Left colon (tissue), 2 donors: ENCODE measurements at regions not wholly inside any gene's neighbourhood (a gene's known extent, or its start where the extent isn't known, plus 50 kb on each side); places are given as distances from the start of the nearest gene placed in this dataset.
"Not testable (repeated sequence)": the region's sequence is repeated elsewhere in the genome, so short reads cannot be mapped to it uniquely, and the experiment has no call there.

Source experiments
- ATAC-seq: fragments of 200-7000 bp; cut with Tn5 transposase; one replicate; pipeline ENCODE4 v1.9.1; 2020; ENCODE audit warnings: mild to moderate bottlenecking, moderate library complexity
- DNase-seq, 2 donors: peaks; one replicate each; pipeline ENCODE4 v3.0.0-alpha.2; 2020
- intact Hi-C, 2 donors: fragments of 100-400 bp; cut with DNase I in 1 of 2; cut with micrococcal nuclease in 1 of 2; formaldehyde crosslinking; loops; one replicate each; pipeline versions ENCODE4 v1.11.2 to v1.14.0; 2022; cut with DNase I, micrococcal nuclease
- donor health status: DM: no; HTN: no; CAD: no.
- donor health status: DM: yes; HTN: yes; CAD: no.

- intact Hi-C loops = no loop called here
- ATAC-seq = no peak
Measured at GRCh38 chr5:12100542-12100941, 196.3 kb upstream of the CTNND2 start.

GRCh38 chr5:12099296-12099695, 195.1 kb upstream of the CTNND2 start:
- ATAC-seq (no peak), DNase-seq (no peak)
- intact Hi-C loops = no loop called here

More at GRCh38 chr5:12100542-12100941, 196.3 kb upstream of the CTNND2 start:
- no peak for DNase-seq

GRCh38 chr5:12095808-12096281, 191.6 kb upstream of the CTNND2 start:
- intact Hi-C loops = no loop called here
- ATAC-seq (no peak), DNase-seq (no peak)

- no peak for DNase-seq
- intact Hi-C loops = no loop called here
- ATAC-seq = no peak
Measured at GRCh38 chr5:12093586-12093985, 189.3 kb upstream of the CTNND2 start.

- intact Hi-C loops = no loop called here
- DNase-seq (no peak), ATAC-seq (no peak)
Measured at GRCh38 chr5:12080761-12081160, 176.5 kb upstream of the CTNND2 start.

GRCh38 chr5:12078286-12078685, 174.0 kb upstream of the CTNND2 start:
- DNase-seq, ATAC-seq, intact Hi-C loops: not testable (repeated sequence)

GRCh38 chr5:12073426-12073825, 169.2 kb upstream of the CTNND2 start:
- ATAC-seq = no peak
- DNase-seq = no peak
- intact Hi-C loops = no loop called here

- intact Hi-C loops = no loop called here
- ATAC-seq = no peak
- DNase-seq = no peak
Measured at GRCh38 chr5:12072441-12072840, 168.2 kb upstream of the CTNND2 start.

GRCh38 chr5:12071455-12071854, 167.2 kb upstream of the CTNND2 start:
- no peak for DNase-seq
- intact Hi-C loops = no loop called here
- no peak for ATAC-seq

GRCh38 chr5:12023614-12024241, 119.5 kb upstream of the CTNND2 start:
- ATAC-seq = no peak
- intact Hi-C loops = no loop called here
- no peak for DNase-seq

- no peak for ATAC-seq
- DNase-seq = no peak
- intact Hi-C loops = no loop called here
Measured at GRCh38 chr5:12022444-12022843, 118.2 kb upstream of the CTNND2 start.

- no peak for ATAC-seq
Measured at GRCh38 chr5:12019306-12019705, 115.1 kb upstream of the CTNND2 start.

GRCh38 chr5:12017007-12017406, 112.8 kb upstream of the CTNND2 start:
- no peak for ATAC-seq
- intact Hi-C loops = no loop called here
- no peak for DNase-seq

More at GRCh38 chr5:12019306-12019705, 115.1 kb upstream of the CTNND2 start:
- DNase-seq = no peak
- intact Hi-C loops = no loop called here

- ATAC-seq (no peak), DNase-seq (no peak)
- intact Hi-C loops = no loop called here
Measured at GRCh38 chr5:12016159-12016746, 112.0 kb upstream of the CTNND2 start.

GRCh38 chr5:12013351-12013750, 109.1 kb upstream of the CTNND2 start:
- ATAC-seq (no peak), DNase-seq (no peak)
- intact Hi-C loops = no loop called here

- ATAC-seq = no peak
- intact Hi-C loops = no loop called here
- DNase-seq = no peak
Measured at GRCh38 chr5:12003680-12004079, 99.4 kb upstream of the CTNND2 start.

GRCh38 chr5:11998397-11998796, 94.2 kb upstream of the CTNND2 start:
- no peak for ATAC-seq

GRCh38 chr5:11997942-11998341, 93.7 kb upstream of the CTNND2 start:
- no peak for ATAC-seq
- no peak for DNase-seq
- intact Hi-C loops = no loop called here

More at GRCh38 chr5:11998397-11998796, 94.2 kb upstream of the CTNND2 start:
- no peak for DNase-seq
- intact Hi-C loops = no loop called here

GRCh38 chr5:11992518-11992917, 88.3 kb upstream of the CTNND2 start:
- ATAC-seq (no peak), DNase-seq (no peak)
- intact Hi-C loops = no loop called here

GRCh38 chr5:11985993-11986392, 81.7 kb upstream of the CTNND2 start:
- intact Hi-C loops = no loop called here
- no peak for ATAC-seq
- DNase-seq = no peak

GRCh38 chr5:11984196-11984595, 80.0 kb upstream of the CTNND2 start:
- DNase-seq = no peak

More at GRCh38 chr5:11984196-11984595, 80.0 kb upstream of the CTNND2 start:
- intact Hi-C loops = no loop called here
- no peak for ATAC-seq
